ENCODE measurements at regions not wholly inside any gene's neighbourhood (a gene's known extent, or its start where the extent isn't known, plus 50 kb on each side); places are given as distances from the start of the nearest gene placed in this dataset.

- no peaks in the 10 kb centered on the region for H3K79me1 ChIP-seq (ENCODE audit: low read depth, low read length)
- H2BK5ac ChIP-seq (ENCODE audit: low read depth, low read length) = no peak overlapping the region
- no peaks in the 10 kb centered on the region for H3K23me2 ChIP-seq (ENCODE audit: low read depth, low read length)
- H3K4ac ChIP-seq (replicated peaks; ENCODE audit: insufficient read length, low read depth, low read length) = no peak overlapping the region
- H4K8ac ChIP-seq (ENCODE audit: extremely low read depth, insufficient read depth, low read length) = no peak overlapping the region
- ChIA-PET CTCF (ENCODE audit: partially characterized antibody) (no interaction called here), POLR2A (ENCODE audit: partially characterized antibody) (no interaction called here)
- no peak overlapping the region for H3K14ac ChIP-seq (ENCODE audit: insufficient read length)
- no peaks in the 10 kb centered on the region for H4K20me1 ChIP-seq (replicated peaks in 1 of 2; ENCODE audit: control insufficient read depth in 1 of 2, insufficient read depth in 2 of 2, low read length in 2 of 2)
- H3K27me3 ChIP-seq (replicated peaks in 1 of 4; ENCODE audit: control insufficient read depth in 3 of 4, extremely low read depth in 1 of 4, insufficient read depth in 3 of 4, low read length in 3 of 4) = no peaks in the 10 kb centered on the region
- no peaks in the 10 kb centered on the region for H3K36me3 ChIP-seq (ENCODE audit: control insufficient read depth in 2 of 4, insufficient read depth in 4 of 4, low read length in 3 of 4)
- no peak overlapping the region for H4K91ac ChIP-seq (replicated peaks; ENCODE audit: insufficient read length, low read length)
- H3K4me2 ChIP-seq (ENCODE audit: insufficient read depth in 1 of 2, low read depth in 2 of 2, low read length in 2 of 2) = no peak overlapping the region
- no peaks in the 10 kb centered on the region for H3K79me2 ChIP-seq (ENCODE audit: control insufficient read depth in 1 of 2, insufficient read depth in 2 of 2, low read length in 2 of 2)
- no peaks in the 10 kb centered on the region for H3K4me1 ChIP-seq (replicated peaks in 1 of 4; ENCODE audit: control insufficient read depth in 3 of 4, insufficient read depth in 4 of 4, low read length in 3 of 4)
- no peak overlapping the region for H3K27ac ChIP-seq (ENCODE audit: low read depth, low read length)
- no peak overlapping the region for H2BK120ac ChIP-seq (replicated peaks; ENCODE audit: low read depth, low read length)
- no peaks in the 10 kb centered on the region for H3K9me3 ChIP-seq (ENCODE audit: insufficient read depth in 2 of 2, low read depth in 1 of 2, low read length in 1 of 2)
- no peak overlapping the region for H2BK15ac ChIP-seq (ENCODE audit: low read length)
- H2BK12ac ChIP-seq (ENCODE audit: low read depth, low read length) = no peak overlapping the region
- no peak overlapping the region for H3K9ac ChIP-seq (replicated peaks in 1 of 4; ENCODE audit: extremely low read depth in 1 of 4, low read depth in 3 of 4, low read length in 3 of 4)
- H4K5ac ChIP-seq (ENCODE audit: insufficient read length, low read depth, low read length) = no peak overlapping the region
- H3K18ac ChIP-seq (ENCODE audit: extremely low read depth, low read length) = no peak overlapping the region
- no peak overlapping the region for H3K56ac ChIP-seq (replicated peaks; ENCODE audit: insufficient read length, low read depth, low read length)
- no peak overlapping the region for H3K23ac ChIP-seq (ENCODE audit: insufficient read length)
- no peak overlapping the region for H2AK5ac ChIP-seq (ENCODE audit: low read depth, low read length)
- TF ChIP-seq CHD1 (IDR thresholded peaks at IDR 0.05; ENCODE audit: low read depth, low read length) (no peak), SIN3A (conservative IDR thresholded peaks at IDR 0.05 in 1 of 2, IDR thresholded peaks at IDR 0.05 in 1 of 2; ENCODE audit: low read depth in 1 of 2, low read length in 2 of 2) (no peak)
- TF ChIP-seq, protein P1, sequence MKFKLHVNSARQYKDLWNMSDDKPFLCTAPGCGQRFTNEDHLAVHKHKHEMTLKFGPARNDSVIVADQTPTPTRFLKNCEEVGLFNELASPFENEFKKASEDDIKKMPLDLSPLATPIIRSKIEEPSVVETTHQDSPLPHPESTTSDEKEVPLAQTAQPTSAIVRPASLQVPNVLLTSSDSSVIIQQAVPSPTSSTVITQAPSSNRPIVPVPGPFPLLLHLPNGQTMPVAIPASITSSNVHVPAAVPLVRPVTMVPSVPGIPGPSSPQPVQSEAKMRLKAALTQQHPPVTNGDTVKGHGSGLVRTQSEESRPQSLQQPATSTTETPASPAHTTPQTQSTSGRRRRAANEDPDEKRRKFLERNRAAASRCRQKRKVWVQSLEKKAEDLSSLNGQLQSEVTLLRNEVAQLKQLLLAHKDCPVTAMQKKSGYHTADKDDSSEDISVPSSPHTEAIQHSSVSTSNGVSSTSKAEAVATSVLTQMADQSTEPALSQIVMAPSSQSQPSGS (IDR thresholded peaks at IDR 0.05; ENCODE audit: low read length) = no peak
- no peak for DNase-seq (ENCODE audit: low read depth in 1 of 2, low spot score in 2 of 2)
- no peak overlapping the region for H3K4me3 ChIP-seq (ENCODE audit: extremely low read depth in 1 of 4, insufficient read depth in 2 of 4, low read depth in 3 of 4, low read length in 4 of 4)
- FAIRE-seq = no peak
- H2AFZ ChIP-seq (ENCODE audit: low read length) = no peak overlapping the region
- no peak overlapping the region for H2BK20ac ChIP-seq (ENCODE audit: low read length)
Observed at GRCh38 chr3:68523330-68523729, 409.0 kb downstream of the TAFA4 start.
